ENCODE measurements at regions not wholly inside any gene's neighbourhood (a gene's known extent, or its start where the extent isn't known, plus 50 kb on each side); places are given as distances from the start of the nearest gene placed in this dataset.
"Not testable (repeated sequence)": the region's sequence is repeated elsewhere in the genome, so short reads cannot be mapped to it uniquely, and the experiment has no call there.

- Histone ChIP-seq H3K27ac (ENCODE audit: low read depth, low read length, poor library complexity, severe bottlenecking) (no peak overlapping the region), H4K20me1 (ENCODE audit: insufficient read depth, low read length) (no peaks in the 10 kb centered on the region), H3F3A (ENCODE audit: insufficient read depth, low read length) (no peaks in the 10 kb centered on the region), H3K9me2 (ENCODE audit: low read depth, low read length) (no peaks in the 10 kb centered on the region), H3K9ac (ENCODE audit: low read length) (no peak overlapping the region), H3K4me3 (ENCODE audit: low read depth, low read length, poor library complexity, severe bottlenecking) (no peak overlapping the region), H3K27me3 (ENCODE audit: insufficient read depth, low read length) (no peaks in the 10 kb centered on the region), H3K9me3 (ENCODE audit: low read length) (no peaks in the 10 kb centered on the region), H3K4me1 (ENCODE audit: insufficient read depth, low read length, severe bottlenecking) (no peaks in the 10 kb centered on the region), H3K36me3 (ENCODE audit: insufficient read depth, low read length) (no peaks in the 10 kb centered on the region), H3K4me2 (ENCODE audit: low read length) (no peak overlapping the region), H3K79me2 (ENCODE audit: insufficient read depth, low read length) (no peaks in the 10 kb centered on the region), H2AFZ (ENCODE audit: low read length) (no peak overlapping the region)
- TF ChIP-seq EZH2 (IDR thresholded peaks at IDR 0.05; ENCODE audit: borderline replicate concordance, low read length), result no peak
Measured at GRCh38 chr5:23419115-23419514, 88.3 kb upstream of the PRDM9 start.

GRCh38 chr5:23412515-23412914 is 94.9 kb upstream of the PRDM9 start:
- Histone ChIP-seq H3K27me3 (ENCODE audit: insufficient read depth, low read length) (no peaks in the 10 kb centered on the region), H4K20me1 (ENCODE audit: insufficient read depth, low read length) (no peaks in the 10 kb centered on the region), H2AFZ (ENCODE audit: low read length) (no peak overlapping the region), H3K9me2 (ENCODE audit: low read depth, low read length) (no peaks in the 10 kb centered on the region), H3K4me3 (ENCODE audit: low read depth, low read length, poor library complexity, severe bottlenecking) (no peak overlapping the region), H3K9ac (ENCODE audit: low read length) (no peak overlapping the region), H3K4me2 (ENCODE audit: low read length) (no peak overlapping the region), H3K79me2 (ENCODE audit: insufficient read depth, low read length) (no peaks in the 10 kb centered on the region), H3K9me3 (ENCODE audit: low read length) (no peaks in the 10 kb centered on the region), H3K36me3 (ENCODE audit: insufficient read depth, low read length) (no peaks in the 10 kb centered on the region), H3K27ac (ENCODE audit: low read depth, low read length, poor library complexity, severe bottlenecking) (no peak overlapping the region), H3F3A (ENCODE audit: insufficient read depth, low read length) (no peaks in the 10 kb centered on the region), H3K4me1 (ENCODE audit: insufficient read depth, low read length, severe bottlenecking) (no peaks in the 10 kb centered on the region)
- TF ChIP-seq CTCF (IDR thresholded peaks at IDR 0.05; ENCODE audit: low read length) (no peak), EZH2 (IDR thresholded peaks at IDR 0.05; ENCODE audit: borderline replicate concordance, low read length) (no peak)

DNA sequence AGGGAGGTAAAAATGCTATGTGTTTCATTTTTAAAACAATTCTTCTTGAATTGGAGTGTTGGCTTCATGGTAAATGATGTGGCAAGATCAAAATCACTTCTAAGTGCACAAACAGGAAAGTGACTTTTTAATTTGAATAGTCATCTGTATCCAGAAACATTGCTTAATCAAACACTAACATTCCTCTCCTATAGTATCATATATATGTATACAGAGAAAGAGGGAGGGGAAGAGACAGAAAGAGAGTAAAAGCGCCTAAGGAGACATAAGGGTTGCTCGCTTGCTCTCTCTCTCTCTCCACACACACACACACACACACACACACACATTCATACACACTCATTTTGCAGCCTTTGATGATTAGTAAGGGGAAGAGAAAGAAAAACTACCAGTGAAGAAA is 95.4 kb upstream of the PRDM9 start:
- Histone ChIP-seq H3K79me2 (ENCODE audit: insufficient read depth, low read length) (no peaks in the 10 kb centered on the region), H3K9ac (ENCODE audit: low read length) (no peak overlapping the region), H3F3A (ENCODE audit: insufficient read depth, low read length) (no peaks in the 10 kb centered on the region), H3K36me3 (ENCODE audit: insufficient read depth, low read length) (no peaks in the 10 kb centered on the region), H3K27me3 (ENCODE audit: insufficient read depth, low read length) (no peaks in the 10 kb centered on the region), H3K9me3 (ENCODE audit: low read length) (no peaks in the 10 kb centered on the region), H2AFZ (ENCODE audit: low read length) (no peak overlapping the region), H3K4me1 (ENCODE audit: insufficient read depth, low read length, severe bottlenecking) (no peaks in the 10 kb centered on the region), H3K27ac (ENCODE audit: low read depth, low read length, poor library complexity, severe bottlenecking) (no peak overlapping the region), H3K4me2 (ENCODE audit: low read length) (no peak overlapping the region), H3K4me3 (ENCODE audit: low read depth, low read length, poor library complexity, severe bottlenecking) (no peak overlapping the region), H3K9me2 (ENCODE audit: low read depth, low read length) (no peaks in the 10 kb centered on the region), H4K20me1 (ENCODE audit: insufficient read depth, low read length) (no peaks in the 10 kb centered on the region)
- no peak for TF ChIP-seq CTCF (IDR thresholded peaks at IDR 0.05; ENCODE audit: low read length)

DNA sequence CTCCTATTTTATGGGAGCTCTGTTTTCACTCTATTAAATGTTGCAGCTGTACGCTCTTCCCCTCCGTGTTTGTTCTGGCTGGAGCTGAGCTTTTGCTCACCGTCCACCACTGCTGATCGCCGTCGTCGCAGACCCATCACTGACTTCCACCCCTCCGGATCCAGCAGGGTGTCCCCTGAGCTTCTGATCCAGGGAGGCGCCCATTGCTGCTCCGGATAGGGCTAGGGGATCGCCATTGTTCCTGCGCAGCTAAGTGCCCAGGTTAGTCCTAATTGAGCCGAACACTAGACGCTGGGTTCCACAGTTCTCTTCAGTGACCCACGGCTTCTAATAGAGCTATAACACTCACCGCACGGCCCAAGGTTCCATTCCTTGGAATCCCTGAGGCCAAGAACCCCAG is 96.2 kb upstream of the PRDM9 start:
- H3K79me2 ChIP-seq (ENCODE audit: insufficient read depth, low read length), result no peaks in the 10 kb centered on the region
- H3K4me3 ChIP-seq (ENCODE audit: low read depth, low read length, poor library complexity, severe bottlenecking), result no peak overlapping the region
- no peaks in the 10 kb centered on the region for H3K4me1 ChIP-seq (ENCODE audit: insufficient read depth, low read length, severe bottlenecking)
- H3K9me2 ChIP-seq (ENCODE audit: low read depth, low read length), result no peaks in the 10 kb centered on the region
- no peak overlapping the region for H3K9ac ChIP-seq (ENCODE audit: low read length)
- H3K27me3 ChIP-seq (ENCODE audit: insufficient read depth, low read length), result no peaks in the 10 kb centered on the region
- H2AFZ ChIP-seq (ENCODE audit: low read length), result no peak overlapping the region
- no peaks in the 10 kb centered on the region for H3K9me3 ChIP-seq (ENCODE audit: low read length)
- TF ChIP-seq CTCF (IDR thresholded peaks at IDR 0.05; ENCODE audit: low read length) (no peak), EZH2 (IDR thresholded peaks at IDR 0.05; ENCODE audit: borderline replicate concordance, low read length) (no peak)
- H4K20me1 ChIP-seq (ENCODE audit: insufficient read depth, low read length), result no peaks in the 10 kb centered on the region
- H3K36me3 ChIP-seq (ENCODE audit: insufficient read depth, low read length), result no peaks in the 10 kb centered on the region
- H3F3A ChIP-seq (ENCODE audit: insufficient read depth, low read length), result no peaks in the 10 kb centered on the region
- H3K4me2 ChIP-seq (ENCODE audit: low read length), result no peak overlapping the region
- H3K27ac ChIP-seq (ENCODE audit: low read depth, low read length, poor library complexity, severe bottlenecking), result no peak overlapping the region

DNA sequence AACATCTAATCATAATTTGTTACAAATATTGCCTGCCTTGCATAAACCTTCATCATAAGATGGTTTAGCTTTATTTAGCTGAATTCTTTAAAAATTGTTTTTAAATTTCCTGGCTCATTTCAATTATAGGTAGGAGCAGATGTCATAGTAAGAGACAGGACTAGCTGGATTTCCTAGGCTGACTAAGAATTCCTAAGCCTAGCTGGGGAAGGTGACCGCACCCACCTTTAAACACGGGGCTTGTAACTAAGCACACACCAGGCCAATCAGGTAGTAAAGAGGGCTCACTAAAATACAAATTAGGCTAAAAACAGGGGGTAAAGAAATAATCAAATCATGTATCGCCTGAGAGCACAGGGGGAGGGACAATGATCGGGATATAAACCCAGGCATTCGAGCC is 96.6 kb upstream of the PRDM9 start:
- H3K27ac ChIP-seq (ENCODE audit: low read depth, low read length, poor library complexity, severe bottlenecking), result not testable (repeated sequence)

More for the DNA sequence above, 96.6 kb upstream of the PRDM9 start:
- not testable (repeated sequence) for H4K20me1 ChIP-seq (ENCODE audit: insufficient read depth, low read length); H3K9me2 ChIP-seq (ENCODE audit: low read depth, low read length); H3F3A ChIP-seq (ENCODE audit: insufficient read depth, low read length); H3K9me3 ChIP-seq (ENCODE audit: low read length); H3K27me3 ChIP-seq (ENCODE audit: insufficient read depth, low read length); H3K4me2 ChIP-seq (ENCODE audit: low read length); H3K79me2 ChIP-seq (ENCODE audit: insufficient read depth, low read length); H3K4me1 ChIP-seq (ENCODE audit: insufficient read depth, low read length, severe bottlenecking); H3K9ac ChIP-seq (ENCODE audit: low read length); H3K36me3 ChIP-seq (ENCODE audit: insufficient read depth, low read length); H3K4me3 ChIP-seq (ENCODE audit: low read depth, low read length, poor library complexity, severe bottlenecking); H2AFZ ChIP-seq (ENCODE audit: low read length)
